ENCODE measurements at regions not wholly inside any gene's neighbourhood (a gene's known extent, or its start where the extent isn't known, plus 50 kb on each side); places are given as distances from the start of the nearest gene placed in this dataset.

DNA sequence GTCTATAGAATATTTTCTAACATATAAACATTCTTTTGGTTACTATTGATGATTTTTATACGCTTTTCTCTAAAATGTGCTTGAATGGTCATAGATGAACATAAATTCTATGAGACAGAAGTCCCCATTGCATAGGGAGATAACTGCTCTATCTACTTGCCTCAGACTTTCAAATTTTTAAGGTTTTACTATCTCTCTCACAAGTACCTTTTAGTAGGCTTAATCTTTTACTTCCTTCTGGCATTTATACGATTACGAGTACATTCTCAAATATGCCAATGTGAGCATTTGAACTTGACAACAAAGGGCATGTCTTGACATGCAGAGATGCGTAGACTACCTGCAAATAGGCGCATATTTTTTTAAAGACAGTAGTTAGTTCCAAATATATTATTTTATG is 935.9 kb upstream of the LRATD1 start:
- H4K8ac ChIP-seq (ENCODE audit: extremely low read depth, insufficient read depth, low read length): no peak overlapping the region
- H3K18ac ChIP-seq (ENCODE audit: extremely low read depth, low read length): no peak overlapping the region
- no peaks in the 10 kb centered on the region for H3K79me1 ChIP-seq (ENCODE audit: low read depth, low read length)
- H3K9ac ChIP-seq (replicated peaks in 1 of 4; ENCODE audit: extremely low read depth in 1 of 4, low read depth in 3 of 4, low read length in 3 of 4): no peak overlapping the region
- H3K79me2 ChIP-seq (ENCODE audit: control insufficient read depth in 1 of 2, insufficient read depth in 2 of 2, low read length in 2 of 2): no peaks in the 10 kb centered on the region
- H3K14ac ChIP-seq (ENCODE audit: insufficient read length): no peak overlapping the region
- H3K27ac ChIP-seq (ENCODE audit: low read depth, low read length): no peak overlapping the region
- TF ChIP-seq HDAC2 (IDR thresholded peaks at IDR 0.05; ENCODE audit: borderline replicate concordance in 1 of 2, low read depth in 2 of 2, low read length in 2 of 2) (no peak), TEAD4 (IDR thresholded peaks at IDR 0.05; ENCODE audit: low read depth, low read length) (no peak), POU5F1 (IDR thresholded peaks at IDR 0.05; ENCODE audit: low read depth, low read length) (no peak), RFX5 (IDR thresholded peaks at IDR 0.05; ENCODE audit: borderline replicate concordance, low read depth, low read length) (no peak), NRF1 (IDR thresholded peaks at IDR 0.05; ENCODE audit: low read depth, low read length) (no peak), TBP (IDR thresholded peaks at IDR 0.05; ENCODE audit: low read depth, low read length) (no peak), SAP30 (IDR thresholded peaks at IDR 0.05; ENCODE audit: insufficient read depth, insufficient replicate concordance, low read length) (no peak), EGR1 (IDR thresholded peaks at IDR 0.05; ENCODE audit: borderline replicate concordance, low read depth, low read length) (no peak), FOSL1 (IDR thresholded peaks at IDR 0.05; ENCODE audit: insufficient read depth, low read depth, low read length) (no peak), KDM1A (IDR thresholded peaks at IDR 0.05; ENCODE audit: borderline replicate concordance, low read length) (no peak), GABPA (IDR thresholded peaks at IDR 0.05; ENCODE audit: borderline replicate concordance, insufficient read depth, low read length) (no peak)
- H3K56ac ChIP-seq (replicated peaks; ENCODE audit: insufficient read length, low read depth, low read length): no peak overlapping the region
- no peak for FAIRE-seq
- no peak overlapping the region for H3K23ac ChIP-seq (ENCODE audit: insufficient read length)
- H3K36me3 ChIP-seq (ENCODE audit: control insufficient read depth in 2 of 4, insufficient read depth in 4 of 4, low read length in 3 of 4): no peaks in the 10 kb centered on the region
- H2BK5ac ChIP-seq (ENCODE audit: low read depth, low read length): no peak overlapping the region
- 92% methylated on average over 5 of the region's 5 CpGs; no CpG with 5 or more reads in 1 of the 2 experiments for WGBS, 2 experiments (ENCODE audit: extremely low coverage in 1 of 2, insufficient coverage in 1 of 2, insufficient read length in 1 of 2, insufficient replicate concordance in 2 of 2, low coverage in 1 of 2, low lambda C conversion rate in 2 of 2, missing lambda C conversion rate in 1 of 2)
- H2BK20ac ChIP-seq (ENCODE audit: low read length): no peak overlapping the region
- H2BK15ac ChIP-seq (ENCODE audit: low read length): no peak overlapping the region
- no peaks in the 10 kb centered on the region; a peak in 1 of 4 replicates for H3K9me3 ChIP-seq (ENCODE audit: insufficient read depth in 2 of 2, low read depth in 1 of 2, low read length in 1 of 2)
- H4K20me1 ChIP-seq (replicated peaks in 1 of 2; ENCODE audit: control insufficient read depth in 1 of 2, insufficient read depth in 2 of 2, low read length in 2 of 2): no peaks in the 10 kb centered on the region
- H3K23me2 ChIP-seq (ENCODE audit: low read depth, low read length): no peaks in the 10 kb centered on the region
- no peaks in the 10 kb centered on the region for H3K4me1 ChIP-seq (replicated peaks in 1 of 4; ENCODE audit: control insufficient read depth in 3 of 4, insufficient read depth in 4 of 4, low read length in 3 of 4)
- no peak overlapping the region for H3K4me3 ChIP-seq (ENCODE audit: extremely low read depth in 1 of 4, insufficient read depth in 2 of 4, low read depth in 3 of 4, low read length in 4 of 4)
- H3K4me2 ChIP-seq (ENCODE audit: insufficient read depth in 1 of 2, low read depth in 2 of 2, low read length in 2 of 2): no peak overlapping the region
- H3K4ac ChIP-seq (replicated peaks; ENCODE audit: insufficient read length, low read depth, low read length): no peak overlapping the region
- no peak overlapping the region for H4K91ac ChIP-seq (replicated peaks; ENCODE audit: insufficient read length, low read length)
- POLR2A ChIA-PET (ENCODE audit: partially characterized antibody): no interaction called here
- DNase-seq (ENCODE audit: low read depth in 1 of 2, low spot score in 2 of 2): no peak
- H4K5ac ChIP-seq (ENCODE audit: insufficient read length, low read depth, low read length): no peak overlapping the region
- H2AK5ac ChIP-seq (ENCODE audit: low read depth, low read length): no peak overlapping the region
- no peak overlapping the region for H2BK120ac ChIP-seq (replicated peaks; ENCODE audit: low read depth, low read length)
- CTCF ChIA-PET (ENCODE audit: partially characterized antibody): no interaction called here
- H3K27me3 ChIP-seq (replicated peaks in 1 of 4; ENCODE audit: control insufficient read depth in 3 of 4, extremely low read depth in 1 of 4, insufficient read depth in 3 of 4, low read length in 3 of 4): peaks cover 0 to 1% (median 0%) of the 10 kb centered on the region in 4 experiments; a peak in 1 of 7 replicates
- H2BK12ac ChIP-seq (ENCODE audit: low read depth, low read length): no peak overlapping the region
- no peak overlapping the region for H2AFZ ChIP-seq (ENCODE audit: low read length)

Measured in H1 (cell line).